ENCODE measurements at regions not wholly inside any gene's neighbourhood (a gene's known extent, or its start where the extent isn't known, plus 50 kb on each side); places are given as distances from the start of the nearest gene placed in this dataset.

GRCh38 chr16:55125818-55126385, 195.2 kb downstream of the IRX5 start:
- DNase-seq, result no peak

GRCh38 chr16:55126456-55126855, 195.8 kb downstream of the IRX5 start:
- no peak for DNase-seq

GRCh38 chr16:55130456-55130855, 193.5 kb upstream of the IRX6 start:
- DNase-seq, result no peak

- no peak for DNase-seq
Observed at GRCh38 chr16:55130911-55131310, 193.1 kb upstream of the IRX6 start.

GRCh38 chr16:55133654-55134053, 190.3 kb upstream of the IRX6 start:
- DNase-seq, result no peak

- DNase-seq, result no peak
Observed at GRCh38 chr16:55136356-55137150, 187.4 kb upstream of the IRX6 start.

GRCh38 chr16:55138298-55138697, 185.7 kb upstream of the IRX6 start:
- DNase-seq, result no peak

GRCh38 chr16:55142405-55142804, 181.6 kb upstream of the IRX6 start:
- no peak for DNase-seq

GRCh38 chr16:55144651-55145050, 179.4 kb upstream of the IRX6 start:
- no peak for DNase-seq

- DNase-seq, result no peak
Observed at GRCh38 chr16:55145771-55146603, 178.0 kb upstream of the IRX6 start.

GRCh38 chr16:55146966-55147365, 177.0 kb upstream of the IRX6 start:
- DNase-seq, result no peak

GRCh38 chr16:55147396-55147795, 176.6 kb upstream of the IRX6 start:
- no peak for DNase-seq

GRCh38 chr16:55149622-55150021, 174.4 kb upstream of the IRX6 start:
- DNase-seq, result no peak

- no peak for DNase-seq
Observed at GRCh38 chr16:55151561-55152305, 172.3 kb upstream of the IRX6 start.

- no peak for DNase-seq
Observed at GRCh38 chr16:55152875-55153390, 171.1 kb upstream of the IRX6 start.

- no peak for DNase-seq
Observed at GRCh38 chr16:55154262-55154661, 169.7 kb upstream of the IRX6 start.

- no peak for DNase-seq
Observed at GRCh38 chr16:55154956-55155355, 169.0 kb upstream of the IRX6 start.

- no peak for DNase-seq
Observed at GRCh38 chr16:55155815-55156214, 168.2 kb upstream of the IRX6 start.

GRCh38 chr16:55169780-55170179, 154.2 kb upstream of the IRX6 start:
- no peak for DNase-seq

GRCh38 chr16:55171241-55171640, 152.8 kb upstream of the IRX6 start:
- DNase-seq, result no peak

- DNase-seq, result no peak
Observed at GRCh38 chr16:55175389-55175788, 148.6 kb upstream of the IRX6 start.

- no peak for DNase-seq
Observed at GRCh38 chr16:55176901-55177300, 147.1 kb upstream of the IRX6 start.

- DNase-seq, result no peak
Observed at GRCh38 chr16:55179411-55179810, 144.6 kb upstream of the IRX6 start.

All from NCI-H510A treated with DMSO at 0.1 percent for 48 hours (cell line).